HG02798 (cell line): ENCODE measurements at regions not wholly inside any gene's neighbourhood (a gene's known extent, or its start where the extent isn't known, plus 50 kb on each side); places are given as distances from the start of the nearest gene placed in this dataset.

Source experiments
- ATAC-seq: cut with Tn5 transposase; IDR thresholded peaks from one replicate; pipeline ENCODE4 v1.9.1; 2021; ENCODE audit warnings: mild to moderate bottlenecking; ENCODE audit not compliant: unreplicated experiment, poor library complexity

GRCh38 chr6:44656691-44657090 is 269.2 kb downstream of the CDC5L start:
- ATAC-seq: no peak

DNA sequence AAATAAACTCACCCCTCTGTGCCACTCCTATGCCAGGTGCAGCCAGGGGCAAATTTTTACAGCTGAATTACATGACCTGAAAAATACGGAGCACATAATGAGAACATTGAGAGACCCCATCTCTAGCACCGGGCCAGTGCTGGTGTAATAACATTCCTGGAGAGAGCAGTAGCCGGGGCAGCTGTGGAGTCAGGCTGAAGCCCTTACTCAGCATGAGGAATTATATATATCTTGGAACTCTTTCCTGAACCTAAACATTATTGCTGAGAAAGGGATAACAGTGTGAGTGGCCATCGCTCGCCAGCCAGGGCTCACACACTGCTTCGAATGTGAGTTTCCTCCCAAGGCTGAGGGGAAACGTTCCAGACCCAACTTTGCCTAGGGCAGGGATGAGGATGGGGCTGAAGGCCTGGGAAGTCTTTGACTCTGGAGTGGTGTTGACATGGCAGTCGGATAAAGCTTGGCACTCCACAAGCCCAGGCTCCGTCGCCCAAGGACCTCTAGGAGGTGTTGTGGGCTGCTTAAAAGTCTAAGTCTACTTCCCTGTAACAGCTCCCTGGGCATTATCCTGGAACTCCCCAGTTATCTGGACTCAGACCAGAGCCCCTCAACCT is 269.8 kb downstream of the CDC5L start:
- ATAC-seq: no peak

DNA sequence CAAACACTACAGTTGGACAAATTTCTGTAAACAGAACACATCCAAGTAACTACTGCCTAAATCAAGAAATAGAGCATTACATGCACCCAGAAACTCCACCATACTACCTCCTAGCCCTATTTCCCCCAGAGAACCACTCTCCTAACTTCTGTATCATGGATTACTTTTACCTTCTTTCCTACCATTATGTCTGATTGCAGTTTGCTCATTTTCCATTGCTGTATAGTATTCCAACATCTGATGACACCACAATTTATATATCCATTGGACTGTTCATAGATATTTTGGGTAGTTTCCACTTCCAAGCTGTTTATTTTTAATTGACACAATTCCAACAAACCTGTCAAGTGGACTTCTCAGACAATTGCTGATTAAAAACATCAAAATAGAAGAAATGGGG is 271.1 kb downstream of the CDC5L start:
- ATAC-seq: no peak

GRCh38 chr6:44659726-44660125 is 272.2 kb downstream of the CDC5L start:
- ATAC-seq: no peak

- no peak for ATAC-seq
These were observed 273.2 kb downstream of the CDC5L start for GRCh38 chr6:44660561-44661220.

- ATAC-seq: no peak
These were observed 273.9 kb downstream of the CDC5L start for GRCh38 chr6:44661221-44662008.

DNA sequence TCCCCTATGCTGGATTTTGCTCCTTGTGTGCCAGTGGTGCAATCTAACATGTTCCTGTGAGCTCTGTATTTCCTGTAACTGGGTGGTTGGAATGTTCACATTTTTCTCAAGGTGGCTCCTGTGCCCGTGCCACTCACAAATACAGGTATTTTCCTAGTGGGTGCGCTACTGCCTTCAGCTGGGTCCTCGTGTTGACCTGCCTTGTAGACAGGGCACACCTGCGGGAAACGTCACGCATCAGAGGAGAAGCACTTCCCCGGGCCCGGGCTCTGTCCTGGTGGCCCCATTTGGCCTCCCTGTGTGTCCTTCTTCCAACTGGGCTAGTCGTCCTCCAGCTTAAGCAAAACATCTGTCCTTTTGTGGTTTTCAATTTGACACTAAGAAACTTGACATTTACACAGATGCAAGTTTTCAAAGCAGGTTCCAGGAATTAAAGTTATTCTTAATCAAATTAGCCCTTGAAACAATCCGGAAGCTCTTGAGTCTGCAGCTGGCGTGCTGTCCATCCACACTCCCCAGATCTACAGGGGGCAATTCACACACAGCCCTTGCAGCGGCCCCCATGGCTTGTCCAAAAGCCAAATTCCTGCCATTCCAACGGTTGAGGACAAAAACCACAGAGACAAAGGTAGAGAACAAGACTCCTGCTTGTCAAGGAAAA is 275.1 kb downstream of the CDC5L start:
- ATAC-seq: no peak

DNA sequence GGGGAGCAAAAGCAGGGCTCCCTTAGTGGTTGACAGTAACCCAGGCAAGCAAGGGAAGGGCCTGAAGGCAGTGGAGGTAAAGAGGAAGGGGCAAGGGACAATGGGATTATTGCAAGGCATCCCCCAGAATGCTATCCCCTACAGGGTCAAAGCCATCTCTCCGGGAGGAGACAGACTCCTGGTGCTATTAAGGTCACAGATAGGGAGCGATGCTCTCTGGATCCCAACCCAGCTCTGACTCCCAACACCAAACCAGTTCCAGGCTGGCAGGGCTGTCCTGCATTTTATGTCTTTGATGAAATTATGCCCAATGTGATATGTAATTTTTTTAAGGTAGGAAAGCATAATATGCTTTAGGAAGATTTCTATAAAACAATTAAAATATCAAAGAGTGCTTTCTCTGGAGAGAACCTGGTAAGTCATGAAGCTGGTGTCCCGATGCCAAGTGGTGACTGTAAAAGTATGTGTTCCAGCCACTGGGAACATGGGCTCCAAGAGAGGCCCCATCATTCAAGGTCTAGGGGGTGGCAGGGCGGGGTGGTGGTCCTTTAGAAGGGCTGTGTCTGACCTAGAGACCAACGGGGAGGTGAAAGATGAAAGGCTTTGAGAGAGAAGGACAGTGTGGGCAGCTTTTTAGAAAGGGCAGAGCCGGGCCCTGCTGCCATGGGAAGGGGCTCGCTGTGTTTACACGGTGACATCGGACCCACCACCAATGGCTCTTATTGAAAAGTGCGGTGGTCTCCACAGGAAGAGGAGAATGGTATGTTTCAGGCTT is 276.5 kb downstream of the CDC5L start:
- no peak for ATAC-seq

GRCh38 chr6:44664716-44665115 is 277.2 kb downstream of the CDC5L start:
- ATAC-seq: no peak

GRCh38 chr6:44665143-44665542 is 277.6 kb downstream of the CDC5L start:
- ATAC-seq: no peak

- no peak for ATAC-seq
These were observed 278.2 kb downstream of the CDC5L start for GRCh38 chr6:44665683-44666082.

- no peak for ATAC-seq
These were observed 278.8 kb downstream of the CDC5L start for GRCh38 chr6:44666324-44666723.

DNA sequence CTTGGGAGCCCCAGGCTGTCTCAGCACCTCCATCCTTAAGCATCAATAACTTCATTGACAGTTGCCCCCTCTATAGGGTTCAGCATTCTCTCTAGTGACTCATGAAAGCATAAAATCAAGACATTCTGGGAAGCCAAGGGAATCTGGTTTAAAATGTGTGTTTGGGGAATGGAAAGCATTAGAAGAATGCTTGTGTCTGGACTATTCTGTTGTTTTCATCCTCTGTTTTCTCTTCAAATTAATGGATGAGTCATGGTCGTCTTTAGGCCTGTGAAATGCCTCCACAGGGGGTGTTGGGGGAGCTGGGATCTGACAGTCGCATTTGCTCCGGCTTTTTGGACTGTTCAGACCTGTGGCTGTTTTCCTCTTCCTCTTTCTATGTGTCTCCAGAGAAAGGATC is 279.7 kb downstream of the CDC5L start:
- ATAC-seq: no peak

GRCh38 chr6:44667668-44668390 is 280.3 kb downstream of the CDC5L start:
- ATAC-seq: peak; percentile 60

GRCh38 chr6:44668391-44668930 is 281.0 kb downstream of the CDC5L start:
- no peak for ATAC-seq

GRCh38 chr6:44668976-44669934 is 281.7 kb downstream of the CDC5L start:
- ATAC-seq: no peak

- ATAC-seq: no peak
These were observed 282.6 kb downstream of the CDC5L start for GRCh38 chr6:44670146-44670545.

DNA sequence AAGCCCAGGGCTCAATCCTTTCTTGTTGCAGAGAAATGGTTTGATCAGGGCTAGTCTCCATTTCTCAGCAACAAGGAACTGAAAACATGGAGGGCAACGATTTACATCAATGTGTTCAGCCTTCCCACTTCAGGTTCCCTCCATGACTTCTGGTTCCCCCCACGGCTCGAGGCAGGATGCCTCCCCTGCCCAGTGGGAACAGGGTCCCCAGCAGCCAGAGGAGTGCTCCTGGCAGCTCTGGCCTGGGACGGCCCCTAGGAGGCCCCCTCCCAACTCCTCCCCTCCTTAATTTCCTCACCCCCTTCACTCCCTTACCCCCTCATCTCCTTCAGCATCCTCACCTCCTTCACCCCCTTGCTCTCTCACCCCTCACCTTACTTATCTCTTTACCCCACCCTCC is 283.8 kb downstream of the CDC5L start:
- no peak for ATAC-seq
